Activated CD4-positive, CD25-positive, alpha-beta regulatory T cell (primary cell): ENCODE measurements at regions not wholly inside any gene's neighbourhood (a gene's known extent, or its start where the extent isn't known, plus 50 kb on each side); places are given as distances from the start of the nearest gene placed in this dataset.

ENCODE experiments used
- DNase-seq, 4 experiments: peaks; one replicate each; lab custom pipeline; 2025; lab: John Stamatoyannopoulos, UW

DNA sequence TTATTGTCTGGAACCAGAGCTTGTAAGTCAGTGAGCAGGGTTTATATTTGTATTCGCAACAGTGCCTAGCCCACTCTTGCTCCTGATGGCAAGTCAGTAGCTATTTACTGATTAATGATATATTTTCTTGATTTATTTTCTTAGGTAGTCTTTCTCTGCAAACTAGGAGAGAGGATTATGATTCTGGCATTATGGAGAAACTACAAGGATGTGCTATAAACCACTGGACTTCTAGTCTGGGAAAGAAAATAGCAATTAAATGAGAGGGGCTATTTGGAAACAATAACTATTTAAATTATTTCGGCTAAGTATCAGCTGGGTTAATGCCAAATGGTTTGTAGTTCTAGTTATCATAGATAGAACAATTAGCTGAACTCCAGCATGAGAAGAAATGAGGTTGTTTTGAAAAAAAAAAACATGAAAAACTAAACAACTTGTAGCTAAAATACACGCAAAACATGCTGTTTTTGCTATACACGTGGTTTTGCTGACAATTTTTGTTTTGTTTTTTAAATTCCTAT lies 304.9 kb upstream of the TCF21 start:
- no peak for DNase-seq

DNA sequence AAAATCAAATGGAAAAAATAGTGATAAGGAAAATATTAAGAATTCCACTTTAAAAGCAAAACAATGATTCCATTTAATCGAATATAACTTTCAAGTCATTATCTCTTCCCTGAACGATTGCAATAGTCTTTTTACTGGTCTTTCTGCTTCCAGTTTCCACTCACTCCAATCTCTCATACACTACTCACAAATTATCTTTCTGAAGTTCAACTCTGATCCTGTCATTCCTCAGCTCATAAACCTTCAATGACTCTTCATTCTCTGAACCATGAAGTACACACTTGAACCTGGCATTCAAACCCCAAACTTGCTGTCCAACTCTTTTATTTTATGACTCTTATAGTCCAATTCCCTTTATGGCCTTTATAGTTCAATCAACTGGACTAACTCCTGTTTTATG lies 304.1 kb upstream of the TCF21 start:
- no peak for DNase-seq

DNA sequence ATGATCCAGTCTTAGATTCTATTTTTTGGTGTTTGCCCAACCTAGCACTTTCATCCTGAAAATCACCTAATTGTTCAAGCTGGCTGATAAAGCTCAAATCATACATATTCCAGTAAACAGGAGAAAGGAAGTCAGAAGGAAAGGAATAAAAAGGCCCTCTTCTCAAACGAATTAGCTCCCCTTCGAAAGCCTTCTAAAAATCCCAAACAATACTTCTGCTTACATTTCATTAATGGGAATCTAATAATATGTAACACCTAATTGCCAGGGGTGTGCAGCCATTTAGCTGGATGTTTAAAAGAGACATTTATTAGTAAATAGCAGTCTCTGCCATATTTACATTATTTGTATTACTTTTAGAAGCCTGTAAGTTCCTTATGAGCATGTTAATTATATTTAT lies 302.9 kb upstream of the TCF21 start:
- no peak for DNase-seq

DNA sequence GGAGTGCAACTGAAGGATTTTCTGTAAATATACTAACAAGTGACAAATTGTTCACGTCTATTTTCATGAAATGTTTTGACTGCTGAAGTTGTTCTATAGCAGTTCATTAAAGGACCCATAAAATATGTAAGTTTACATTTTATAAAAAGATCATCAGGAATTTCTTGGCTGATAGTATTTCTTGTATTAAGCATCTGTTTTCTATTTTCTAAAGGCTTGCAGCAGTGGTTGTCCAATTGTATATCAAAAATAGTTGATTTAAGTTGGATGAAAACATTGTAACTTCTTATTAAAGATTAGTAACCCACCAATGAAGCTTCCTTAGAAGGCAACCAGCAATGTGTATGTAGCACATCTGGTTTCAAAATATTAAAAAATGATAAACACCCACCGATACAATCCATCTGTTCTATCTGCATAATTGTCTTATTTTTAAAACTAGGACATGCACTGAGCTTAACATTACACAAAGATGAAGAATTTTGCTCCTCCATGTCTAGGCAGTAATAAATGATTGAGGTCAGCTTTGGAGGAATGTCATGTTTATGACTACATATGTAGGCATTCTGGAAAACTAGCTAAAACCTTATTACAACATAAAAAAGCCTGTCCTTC lies 301.3 kb upstream of the TCF21 start:
- no peak for DNase-seq

DNA sequence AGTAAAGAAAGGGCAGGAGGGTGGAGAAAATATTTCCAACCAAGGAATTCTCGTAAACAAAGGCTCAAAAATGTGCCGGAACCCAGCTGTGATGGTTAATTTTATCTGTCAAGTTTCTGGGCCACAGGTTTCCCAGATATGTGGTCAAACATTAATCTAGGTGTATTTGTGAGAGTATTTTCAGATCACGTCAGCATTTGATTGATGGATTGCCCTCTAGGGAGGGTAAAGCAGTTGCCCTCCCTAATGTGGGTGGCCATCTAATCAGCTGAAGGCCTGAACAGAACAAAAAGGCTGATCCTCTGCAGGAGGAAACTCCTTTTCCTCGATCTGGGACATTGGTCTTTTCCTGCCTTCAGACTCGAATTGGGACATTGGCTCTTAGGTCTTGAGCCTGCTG lies 298.7 kb upstream of the TCF21 start:
- no peak for DNase-seq

DNA sequence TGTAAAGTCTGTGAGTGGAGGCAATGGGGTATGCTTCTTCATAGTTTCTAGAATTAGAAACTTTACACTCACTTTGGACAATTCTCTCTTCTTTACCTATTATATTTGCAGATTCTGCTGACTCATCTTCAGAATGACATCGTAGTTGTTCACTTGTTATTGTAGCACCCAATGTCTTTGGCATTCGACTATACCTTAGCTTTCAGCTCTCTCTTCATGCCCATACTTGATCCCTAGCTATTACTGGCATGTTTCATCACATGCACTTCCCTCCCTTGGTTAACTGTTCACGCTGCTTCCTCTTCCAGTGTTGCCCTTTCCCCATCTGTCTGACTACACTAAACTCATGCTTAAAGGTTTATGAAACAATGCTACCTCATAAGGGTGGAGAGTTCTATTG lies 298.1 kb upstream of the TCF21 start:
- DNase-seq: no peak

DNA sequence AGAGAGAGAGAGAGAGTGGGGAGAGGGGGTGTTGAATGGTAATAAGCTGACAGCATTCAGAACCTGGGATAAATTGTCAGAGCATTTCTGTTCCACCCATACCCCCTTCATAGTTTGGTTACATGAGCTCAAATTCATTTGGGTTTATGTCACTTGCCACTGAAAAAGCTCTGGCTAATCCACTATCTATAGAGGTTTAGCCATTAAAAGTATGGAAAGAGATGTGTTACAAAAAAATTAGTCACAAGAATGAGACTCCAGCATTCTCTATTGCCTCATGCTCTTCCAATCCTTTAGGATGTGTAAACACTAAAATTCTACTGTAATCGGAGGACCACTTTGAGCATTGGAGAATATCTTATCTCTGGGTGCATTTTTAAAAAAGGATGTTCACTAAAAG lies 297.6 kb upstream of the TCF21 start:
- DNase-seq: no peak

DNA sequence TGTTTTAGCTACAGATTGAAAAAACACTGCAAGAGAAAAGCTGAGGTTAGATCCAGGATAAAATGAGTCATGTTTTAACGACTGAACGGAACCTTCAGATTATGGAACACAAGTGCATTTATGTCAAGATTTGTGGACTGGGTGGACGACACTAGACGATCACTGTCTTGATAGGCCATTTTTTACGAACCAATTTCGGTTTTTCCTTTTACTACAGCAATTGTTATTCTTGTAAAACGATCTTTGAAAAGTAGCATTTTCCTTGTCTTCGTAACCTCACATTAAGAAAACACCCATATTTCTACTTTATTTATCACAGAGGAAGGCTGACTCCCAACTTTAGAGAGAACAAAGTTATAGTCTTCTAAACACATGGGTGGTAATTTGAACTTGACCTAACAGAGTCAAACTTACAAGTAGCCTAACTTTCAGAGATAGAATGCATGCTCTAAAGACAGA lies 294.2 kb upstream of the TCF21 start:
- DNase-seq: no peak

DNA sequence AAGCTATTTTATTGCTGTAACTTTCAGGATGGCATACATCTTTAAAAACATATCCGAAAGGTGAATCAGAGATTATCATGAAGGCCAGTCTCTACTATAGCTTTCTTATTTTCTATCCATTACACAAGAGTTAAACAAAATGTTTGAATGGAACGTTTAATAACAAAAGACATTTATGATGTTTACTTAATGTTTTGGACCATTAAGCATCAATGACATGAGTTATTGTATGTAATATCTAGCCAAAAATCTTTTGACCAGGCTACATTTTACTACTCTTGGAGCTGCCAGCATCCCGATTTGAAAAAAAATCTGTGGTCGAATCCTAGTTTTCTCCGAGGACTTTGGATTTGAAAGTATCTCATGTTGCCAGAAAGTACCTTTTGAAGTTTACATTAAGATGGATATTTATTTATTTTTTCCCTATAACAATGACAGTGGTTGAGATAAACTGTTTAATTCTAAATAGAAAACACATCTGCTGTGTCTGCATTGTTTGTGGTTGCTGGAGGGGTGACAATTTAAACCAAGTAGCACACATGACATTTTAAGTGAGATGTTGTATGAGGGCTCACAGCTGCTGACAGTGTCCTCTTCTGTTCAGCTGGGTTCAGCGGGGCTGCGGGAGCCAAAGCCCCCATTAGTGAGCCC lies 293.7 kb upstream of the TCF21 start:
- DNase-seq: no peak

DNA sequence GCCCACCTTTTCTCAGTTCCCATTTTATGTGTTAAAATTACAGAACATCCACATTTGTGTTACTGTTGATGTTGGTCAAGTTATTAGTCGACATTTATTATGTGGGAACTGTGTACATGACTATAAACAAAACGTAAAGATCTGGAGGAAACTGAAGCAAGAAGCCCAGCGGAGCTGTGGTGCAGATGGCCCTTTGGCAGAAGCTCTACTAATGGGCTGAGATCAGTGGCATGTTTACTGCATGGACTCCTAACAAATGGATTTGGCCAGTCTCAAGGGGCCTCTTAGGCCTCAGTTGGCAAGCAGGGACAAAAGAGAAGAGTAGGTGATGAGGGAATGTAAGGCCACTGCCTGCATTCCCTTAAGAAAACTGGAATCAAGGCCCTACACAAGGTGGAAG lies 282.1 kb upstream of the TCF21 start:
- no peak for DNase-seq

DNA sequence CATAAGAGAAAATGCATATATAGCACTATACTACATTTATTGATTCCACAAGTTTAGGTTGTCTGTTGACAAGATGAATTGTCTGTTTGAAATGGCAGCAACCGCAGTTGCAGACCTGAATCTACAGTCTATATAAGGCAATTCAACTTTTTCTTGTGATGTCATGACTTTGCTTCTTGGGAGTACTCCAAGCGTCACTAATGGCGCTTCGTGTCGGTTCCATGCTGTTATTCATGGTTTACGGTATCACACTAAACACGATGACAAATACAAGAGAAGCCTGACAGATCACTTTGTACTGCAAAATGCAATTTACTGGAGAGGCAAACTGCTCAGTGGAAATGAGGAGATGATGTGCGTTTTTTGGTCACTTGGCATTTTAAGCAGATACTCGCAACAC lies 280.3 kb upstream of the TCF21 start:
- DNase-seq: no peak

DNA sequence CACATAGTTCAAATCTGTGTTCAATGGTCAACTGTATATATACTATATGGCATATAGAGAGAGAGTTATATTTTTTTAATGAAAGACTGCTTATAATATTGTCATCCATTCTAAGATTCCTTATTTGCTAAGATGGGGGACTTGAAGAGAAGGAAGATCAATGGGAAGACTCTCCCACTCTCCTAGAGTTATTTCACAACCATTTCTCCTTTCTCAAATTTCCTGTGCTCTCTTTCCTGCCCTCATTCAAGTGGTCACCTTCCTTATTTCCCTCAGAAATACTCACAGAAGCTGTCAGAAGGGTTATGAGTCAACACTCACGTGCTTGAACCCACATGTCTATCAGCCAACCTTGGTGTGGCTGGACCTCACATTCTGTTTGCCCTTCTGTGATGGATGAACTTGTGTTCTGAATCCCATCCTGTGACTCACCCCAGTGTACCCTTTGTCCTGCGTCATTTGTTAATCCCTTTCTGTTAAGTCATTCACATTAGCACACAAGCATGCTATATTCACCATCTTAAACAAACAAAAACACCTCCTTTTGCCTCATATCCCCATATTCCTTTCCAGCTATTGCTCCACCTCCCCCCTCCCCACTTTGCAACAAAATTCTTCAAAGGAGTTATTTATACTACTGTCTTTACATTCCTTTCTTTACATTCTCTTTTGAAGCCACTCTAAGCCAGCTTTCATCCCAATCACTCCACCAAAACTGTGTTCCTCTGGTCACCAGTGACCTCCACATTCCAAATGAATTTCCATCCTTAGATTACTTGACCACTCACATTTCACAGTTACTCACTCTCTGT lies 279.3 kb upstream of the TCF21 start:
- DNase-seq: no peak

DNA sequence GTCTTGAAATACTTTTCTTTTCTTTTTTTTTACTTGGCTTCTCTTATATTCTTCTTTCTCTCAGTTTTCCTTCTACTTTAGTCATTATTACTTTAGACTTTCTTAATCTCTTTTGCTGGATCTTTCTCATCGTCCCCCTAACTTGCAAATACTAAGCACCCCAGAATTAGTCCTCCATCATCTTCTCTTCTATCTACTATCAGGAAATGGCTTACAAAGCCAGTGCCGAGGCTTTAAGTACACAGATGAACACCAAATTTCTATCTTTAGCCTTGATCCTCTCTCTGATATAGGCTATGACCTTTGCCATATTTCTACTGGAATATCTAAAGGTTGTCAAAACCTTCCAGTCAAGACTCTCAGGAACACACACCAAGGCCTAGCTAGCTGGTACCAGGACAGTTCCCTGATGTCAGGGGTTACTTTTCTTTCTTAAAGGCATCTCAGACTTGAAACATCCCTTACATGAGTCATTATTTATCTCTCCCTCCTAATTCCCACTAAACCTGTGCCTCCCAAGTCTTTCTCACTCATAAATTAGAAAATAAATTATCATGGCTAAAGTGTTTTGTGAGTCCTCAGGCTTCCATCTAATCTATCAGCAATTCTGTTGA lies 278.6 kb upstream of the TCF21 start:
- DNase-seq: no peak

DNA sequence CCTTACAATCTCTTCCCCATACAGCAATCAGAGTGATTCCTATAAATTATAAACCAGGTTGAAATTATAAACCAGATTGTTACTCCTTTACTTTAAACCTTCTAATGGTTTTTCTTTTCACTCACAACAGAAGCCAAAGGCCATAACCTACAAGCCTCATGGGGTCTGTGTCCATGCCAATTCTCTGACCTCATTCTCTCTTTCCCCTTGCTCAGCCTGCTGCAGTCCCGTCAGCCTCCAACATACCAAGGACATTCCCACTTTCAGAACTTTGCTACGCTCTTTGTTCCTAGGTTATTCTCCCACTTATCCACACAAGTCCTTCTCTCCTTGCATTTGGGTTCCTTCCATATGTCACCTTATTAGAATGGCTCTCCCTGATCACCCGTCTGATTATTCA lies 277.9 kb upstream of the TCF21 start:
- no peak for DNase-seq

DNA sequence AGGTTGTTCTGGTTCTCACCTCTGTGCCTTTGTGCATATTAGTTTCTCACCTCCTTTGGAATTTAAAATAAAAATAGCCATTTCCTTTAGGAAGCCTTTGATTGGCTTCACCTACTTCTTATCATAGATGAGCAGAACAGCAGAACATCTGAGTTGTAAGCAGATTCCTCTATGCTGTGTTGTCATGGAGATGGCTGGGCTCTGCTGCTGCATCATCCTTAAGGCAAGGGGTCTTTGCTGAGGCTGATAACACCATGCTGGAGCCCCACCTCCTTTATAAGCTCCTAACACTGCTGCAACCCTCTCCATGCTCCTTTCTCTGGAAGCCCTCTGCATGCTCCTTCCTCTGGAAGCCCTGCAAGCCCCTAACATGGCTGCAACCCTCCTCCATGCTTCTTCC lies 276.5 kb upstream of the TCF21 start:
- no peak for DNase-seq

DNA sequence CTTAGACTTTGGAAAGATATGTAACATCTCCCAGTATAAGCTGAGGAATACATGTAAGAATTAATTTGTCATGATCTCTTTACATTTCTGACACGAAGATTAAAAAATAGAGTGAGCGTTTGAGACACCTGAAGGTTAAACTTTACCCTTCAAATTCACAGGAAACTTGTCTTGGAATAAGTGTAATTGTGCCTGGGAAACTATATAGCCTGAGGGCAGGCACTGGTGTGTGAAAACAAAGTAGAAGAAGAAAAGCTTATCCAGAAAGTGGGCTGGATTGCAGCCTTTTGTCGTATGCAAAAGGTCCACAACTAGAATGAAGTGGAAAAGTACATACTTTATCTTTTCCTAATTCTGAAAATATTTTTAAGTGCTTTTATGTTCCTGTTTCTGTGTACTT lies 275.7 kb upstream of the TCF21 start:
- no peak for DNase-seq

DNA sequence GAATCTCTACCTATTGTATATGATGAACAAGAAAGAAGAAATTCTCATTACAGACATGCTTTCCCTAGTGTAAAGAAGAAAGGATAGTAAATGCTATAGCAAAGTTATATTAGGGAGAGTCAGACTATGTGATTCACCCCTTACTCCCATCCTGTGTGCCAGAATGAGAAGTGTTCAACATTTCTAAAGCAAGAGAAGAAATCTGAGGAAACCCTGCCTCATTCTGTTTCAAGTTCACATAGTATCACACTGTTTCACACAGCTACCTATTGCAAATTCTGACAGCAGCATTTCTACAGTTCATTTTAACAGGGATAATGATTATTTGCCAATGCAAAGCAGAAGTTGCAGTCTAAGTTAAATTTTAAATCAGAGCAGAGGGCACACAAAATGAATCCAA lies 267.2 kb upstream of the TCF21 start:
- no peak for DNase-seq

DNA sequence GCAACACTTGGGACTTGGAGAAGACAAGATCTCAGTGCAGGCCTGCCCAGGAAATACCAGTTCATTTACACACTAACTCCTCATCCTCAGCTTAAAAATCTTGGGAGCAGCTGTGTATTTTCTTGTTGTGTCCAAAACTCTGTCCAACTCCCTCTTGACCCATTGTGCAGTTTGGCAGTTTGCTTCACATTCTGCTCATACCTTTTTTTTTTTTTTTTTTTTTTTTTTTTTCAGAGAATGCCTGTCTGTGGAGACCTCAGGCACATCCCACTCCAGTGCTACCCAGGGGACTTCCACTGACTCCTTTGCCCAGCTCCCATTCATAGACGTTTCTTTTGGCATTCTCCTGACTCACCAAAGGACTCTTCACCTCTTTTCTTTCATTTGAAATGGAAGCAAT lies 265.8 kb upstream of the TCF21 start:
- no peak for DNase-seq

DNA sequence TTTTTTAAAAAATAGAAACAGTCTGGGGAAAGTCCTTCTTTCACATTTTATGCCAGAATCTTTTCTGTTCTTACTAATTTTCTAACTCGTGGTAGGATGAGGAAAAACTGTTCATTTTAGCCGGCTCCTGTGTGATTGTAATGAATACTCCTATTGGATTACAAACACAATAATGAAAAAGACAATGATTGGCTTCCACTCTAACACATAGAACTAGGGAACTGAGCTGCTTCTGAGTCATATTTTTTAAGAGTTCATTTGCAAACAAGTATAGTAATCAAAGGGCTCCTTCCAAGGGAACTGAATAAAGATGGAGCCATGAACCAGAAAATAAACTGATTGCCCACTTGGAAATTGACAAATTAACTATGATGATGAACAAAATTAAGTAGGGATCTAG lies 265.3 kb upstream of the TCF21 start:
- no peak for DNase-seq

DNA sequence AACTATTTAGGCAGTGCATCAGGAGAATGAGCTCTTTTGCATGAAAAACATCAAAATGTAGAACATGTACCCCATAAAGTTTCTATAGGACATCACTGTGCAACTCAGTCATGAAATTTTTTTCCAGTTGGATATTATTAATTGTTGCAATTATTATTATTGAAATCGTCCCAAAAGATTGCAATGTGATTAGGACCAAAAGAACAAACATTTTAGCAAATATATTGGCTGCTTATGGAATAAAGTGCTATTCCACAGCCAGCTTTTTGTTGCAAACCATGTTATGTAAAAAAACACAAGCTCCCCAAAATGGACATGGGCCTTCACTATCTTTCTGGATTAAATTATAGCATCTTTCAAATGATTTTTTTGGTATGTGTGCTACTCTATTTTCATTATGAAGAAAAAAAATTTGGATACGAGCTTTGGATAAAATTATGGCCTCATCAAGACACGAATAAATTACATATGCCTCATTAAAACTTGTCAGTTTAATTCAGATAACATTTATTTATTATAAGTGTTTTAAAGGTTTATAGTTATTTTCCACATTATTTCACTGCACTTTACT lies 262.7 kb upstream of the TCF21 start:
- DNase-seq: no peak

DNA sequence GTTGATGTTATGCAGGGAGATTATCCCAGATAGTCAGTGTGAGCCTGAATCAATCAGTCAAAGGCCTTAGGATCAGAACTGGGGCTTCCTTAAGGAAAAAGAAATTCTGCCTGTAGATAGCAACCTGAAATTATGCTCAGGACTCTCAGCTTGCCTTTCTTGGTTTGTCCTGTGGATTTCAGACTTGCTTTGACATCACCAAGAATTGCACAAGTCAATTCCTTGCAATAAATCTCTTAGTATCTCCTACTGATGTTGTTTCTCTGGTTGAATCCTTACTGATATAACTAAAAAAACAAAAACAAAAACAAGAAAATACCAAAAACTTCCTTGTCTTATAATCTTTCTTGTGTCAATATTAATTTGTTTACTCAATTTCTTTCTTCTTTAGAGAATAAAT lies 258.9 kb upstream of the TCF21 start:
- no peak for DNase-seq

DNA sequence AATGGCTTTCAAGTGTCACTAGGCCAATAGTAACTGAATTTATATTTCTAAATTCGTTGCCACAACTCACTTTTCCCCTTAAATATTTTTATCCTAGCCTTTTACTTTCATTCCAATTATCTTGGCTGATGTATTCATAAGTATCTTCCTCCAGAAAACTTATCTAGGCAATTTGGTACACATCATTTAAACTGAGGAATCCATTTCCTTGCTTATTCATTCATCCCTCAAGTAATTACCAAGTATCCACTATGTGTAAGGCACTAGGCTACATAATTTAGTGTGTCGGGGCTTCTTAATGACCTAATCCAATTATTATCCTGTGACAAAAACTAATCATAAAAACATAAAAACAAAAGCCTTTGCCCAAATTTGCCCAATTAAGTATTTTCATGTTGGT lies 258.3 kb upstream of the TCF21 start:
- DNase-seq: no peak
